ENCODE measurements at regions not wholly inside any gene's neighbourhood (a gene's known extent, or its start where the extent isn't known, plus 50 kb on each side); places are given as distances from the start of the nearest gene placed in this dataset.

DNA sequence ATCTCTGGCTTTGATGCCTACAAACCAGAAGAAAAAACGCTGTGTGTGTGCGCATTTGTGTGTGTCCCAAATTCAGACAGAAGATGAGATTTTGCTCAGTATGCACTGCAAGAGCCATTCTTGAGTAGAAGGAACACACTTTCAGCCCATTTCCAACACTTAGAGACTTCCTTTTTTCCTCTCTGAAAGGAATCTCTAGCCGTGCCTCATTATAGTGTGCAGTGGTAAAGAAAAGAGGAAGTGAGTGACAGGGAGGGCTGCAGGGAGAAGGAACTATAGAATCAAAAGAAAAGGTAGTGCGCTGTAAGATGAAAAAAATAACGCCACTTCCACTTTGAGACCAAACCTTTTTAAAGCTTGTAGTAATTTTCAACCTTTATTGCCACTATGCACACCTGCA is 1400.9 kb upstream of the FLRT2 start:
- FAIRE-seq = no peak
- no peak for DNase-seq (ENCODE audit: low read depth)

DNA sequence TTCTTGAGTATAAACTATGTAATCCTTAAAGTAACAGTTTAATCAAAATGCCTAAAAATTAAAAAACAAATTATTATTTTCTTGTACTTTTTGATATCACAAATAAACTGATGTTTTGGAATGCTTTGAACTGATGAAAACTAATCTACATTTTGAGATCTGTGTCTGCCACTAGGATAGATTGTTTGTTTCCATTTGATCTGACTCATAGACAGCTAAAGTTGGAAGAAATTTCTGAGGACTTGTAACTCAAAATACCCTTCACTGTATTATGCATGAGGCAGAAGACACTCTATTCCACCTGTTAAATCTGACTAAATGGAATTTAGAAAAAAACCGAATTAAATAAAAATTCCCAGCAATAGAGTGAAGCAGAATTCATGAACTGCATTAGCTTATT is 1400.0 kb upstream of the FLRT2 start:
- DNase-seq (ENCODE audit: low read depth) (no peak), FAIRE-seq (no peak)
- Histone ChIP-seq H3K27me3 (ENCODE audit: control insufficient read depth, insufficient read depth, low read length) (no peaks in the 10 kb centered on the region), H3K4me3 (ENCODE audit: low read depth, low read length) (no peak overlapping the region), H3K36me3 (ENCODE audit: control insufficient read depth, insufficient read depth, low read length) (no peaks in the 10 kb centered on the region)
- TF ChIP-seq, protein P1, sequence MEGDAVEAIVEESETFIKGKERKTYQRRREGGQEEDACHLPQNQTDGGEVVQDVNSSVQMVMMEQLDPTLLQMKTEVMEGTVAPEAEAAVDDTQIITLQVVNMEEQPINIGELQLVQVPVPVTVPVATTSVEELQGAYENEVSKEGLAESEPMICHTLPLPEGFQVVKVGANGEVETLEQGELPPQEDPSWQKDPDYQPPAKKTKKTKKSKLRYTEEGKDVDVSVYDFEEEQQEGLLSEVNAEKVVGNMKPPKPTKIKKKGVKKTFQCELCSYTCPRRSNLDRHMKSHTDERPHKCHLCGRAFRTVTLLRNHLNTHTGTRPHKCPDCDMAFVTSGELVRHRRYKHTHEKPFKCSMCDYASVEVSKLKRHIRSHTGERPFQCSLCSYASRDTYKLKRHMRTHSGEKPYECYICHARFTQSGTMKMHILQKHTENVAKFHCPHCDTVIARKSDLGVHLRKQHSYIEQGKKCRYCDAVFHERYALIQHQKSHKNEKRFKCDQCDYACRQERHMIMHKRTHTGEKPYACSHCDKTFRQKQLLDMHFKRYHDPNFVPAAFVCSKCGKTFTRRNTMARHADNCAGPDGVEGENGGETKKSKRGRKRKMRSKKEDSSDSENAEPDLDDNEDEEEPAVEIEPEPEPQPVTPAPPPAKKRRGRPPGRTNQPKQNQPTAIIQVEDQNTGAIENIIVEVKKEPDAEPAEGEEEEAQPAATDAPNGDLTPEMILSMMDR (IDR thresholded peaks at IDR 0.05; ENCODE audit: insufficient read depth, low read length, severe bottlenecking) = no peak

More for the DNA sequence above, 1400.9 kb upstream of the FLRT2 start:
- Histone ChIP-seq H3K36me3 (ENCODE audit: control insufficient read depth, insufficient read depth, low read length) (no peaks in the 10 kb centered on the region), H3K27me3 (ENCODE audit: control insufficient read depth, insufficient read depth, low read length) (no peaks in the 10 kb centered on the region), H3K4me3 (ENCODE audit: low read depth, low read length) (no peak overlapping the region)
- TF ChIP-seq, protein P1 (IDR thresholded peaks at IDR 0.05; ENCODE audit: insufficient read depth, low read length, severe bottlenecking) = no peak

DNA sequence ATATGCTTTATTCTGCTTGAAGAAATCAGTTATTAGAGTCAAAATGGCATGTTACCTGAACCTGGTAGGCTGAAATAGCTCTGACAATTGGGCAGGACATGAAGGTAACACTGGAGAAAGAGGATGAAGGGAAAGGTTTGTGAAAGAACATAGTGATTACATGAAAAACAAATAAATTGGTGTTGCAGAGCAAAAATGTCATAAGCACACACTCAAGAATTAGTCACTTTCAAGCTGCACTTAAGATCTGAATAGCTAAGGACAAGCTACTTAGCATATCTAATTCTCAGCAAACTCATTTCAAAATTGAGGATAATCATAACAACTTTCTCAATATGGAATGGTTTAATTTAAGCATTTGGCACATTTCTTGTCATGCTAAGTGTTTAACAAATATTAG is 1398.0 kb upstream of the FLRT2 start:
- DNase-seq (ENCODE audit: low read depth) = no peak
- no peaks in the 10 kb centered on the region for H3K36me3 ChIP-seq (ENCODE audit: control insufficient read depth, insufficient read depth, low read length)
- no peak for FAIRE-seq
- no peaks in the 10 kb centered on the region for H3K27me3 ChIP-seq (ENCODE audit: control insufficient read depth, insufficient read depth, low read length)
- TF ChIP-seq, protein P1 (IDR thresholded peaks at IDR 0.05; ENCODE audit: insufficient read depth, low read length, severe bottlenecking) = no peak
- H3K4me3 ChIP-seq (ENCODE audit: low read depth, low read length) = no peak overlapping the region

DNA sequence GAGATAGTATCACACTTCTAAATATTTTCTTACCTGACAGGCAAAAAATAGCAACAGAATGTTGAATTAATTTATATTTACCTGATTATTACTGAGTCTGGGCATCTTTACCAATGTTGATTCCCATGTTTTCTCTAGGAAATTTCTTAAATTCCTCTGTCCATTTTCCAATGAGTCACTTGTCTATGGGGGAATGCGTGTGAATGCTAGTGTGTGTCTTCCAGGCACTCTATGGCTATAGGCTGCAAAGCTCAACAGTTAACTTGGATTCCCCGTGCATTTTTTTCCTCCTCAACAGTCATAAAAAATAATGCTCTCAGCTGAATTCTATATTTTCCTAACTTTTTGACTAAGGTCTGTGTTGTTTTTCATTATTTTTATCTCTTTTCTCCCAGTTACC is 1385.8 kb upstream of the FLRT2 start:
- no peak for FAIRE-seq
- Histone ChIP-seq H3K36me3 (ENCODE audit: control insufficient read depth, insufficient read depth, low read length) (no peaks in the 10 kb centered on the region), H3K27me3 (ENCODE audit: control insufficient read depth, insufficient read depth, low read length) (no peaks in the 10 kb centered on the region), H3K4me3 (ENCODE audit: low read depth, low read length) (no peak overlapping the region)
- DNase-seq (ENCODE audit: low read depth) = no peak
- TF ChIP-seq, protein P1 (IDR thresholded peaks at IDR 0.05; ENCODE audit: insufficient read depth, low read length, severe bottlenecking) = no peak

DNA sequence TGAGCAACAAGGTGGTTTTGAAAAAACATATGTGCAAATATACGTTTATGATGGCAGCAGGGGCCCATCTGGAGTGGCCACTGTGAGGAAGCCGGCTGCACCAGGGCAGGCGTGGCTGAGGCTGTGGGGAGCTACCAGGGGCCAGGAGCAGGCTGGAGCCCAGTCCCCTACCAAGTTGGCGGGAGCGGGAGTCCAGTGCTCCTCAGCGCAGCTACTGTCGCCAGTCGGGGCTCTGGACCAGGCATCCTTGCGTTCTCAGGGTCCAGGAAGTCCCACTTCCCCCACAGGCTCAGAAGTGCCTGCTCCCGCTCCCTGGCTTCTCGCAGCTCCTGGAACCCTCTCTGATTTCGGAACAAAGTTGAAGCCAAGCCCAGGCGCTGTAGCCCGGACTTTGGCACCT is 1377.5 kb upstream of the FLRT2 start:
- H3K36me3 ChIP-seq (ENCODE audit: control insufficient read depth, insufficient read depth, low read length) = no peaks in the 10 kb centered on the region
- no peaks in the 10 kb centered on the region for H3K27me3 ChIP-seq (ENCODE audit: control insufficient read depth, insufficient read depth, low read length)
- DNase-seq (ENCODE audit: low read depth) (no peak), FAIRE-seq (no peak)
- H3K4me3 ChIP-seq (ENCODE audit: low read depth, low read length) = no peak overlapping the region
- TF ChIP-seq, protein P1 (IDR thresholded peaks at IDR 0.05; ENCODE audit: insufficient read depth, low read length, severe bottlenecking) = no peak

DNA sequence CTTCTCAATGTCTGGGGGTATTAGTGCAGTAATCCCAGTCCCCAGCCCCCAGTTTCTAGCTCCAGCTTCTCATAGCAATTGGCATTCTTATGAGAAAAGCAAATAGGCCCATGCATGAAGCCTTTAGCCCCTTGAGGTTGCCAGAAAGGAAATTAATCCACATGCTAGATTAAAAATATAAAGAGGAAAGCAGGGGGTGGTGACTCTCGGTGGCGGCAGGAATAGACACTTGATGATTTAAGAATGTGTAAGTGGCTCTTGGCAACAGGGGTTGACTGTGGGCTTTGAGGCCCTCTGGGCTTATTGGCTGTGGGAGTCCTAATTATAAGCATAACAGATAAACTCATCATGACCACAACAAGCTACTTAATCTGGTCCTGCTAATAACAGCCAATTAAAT is 1367.3 kb upstream of the FLRT2 start:
- DNase-seq (ENCODE audit: low read depth) (no peak), FAIRE-seq (no peak)
- no peaks in the 10 kb centered on the region for H3K27me3 ChIP-seq (ENCODE audit: control insufficient read depth, insufficient read depth, low read length)
- no peaks in the 10 kb centered on the region for H3K36me3 ChIP-seq (ENCODE audit: control insufficient read depth, insufficient read depth, low read length)
- H3K4me3 ChIP-seq (ENCODE audit: low read depth, low read length) = no peak overlapping the region
- TF ChIP-seq, protein P1 (IDR thresholded peaks at IDR 0.05; ENCODE audit: insufficient read depth, low read length, severe bottlenecking) = no peak
